ENCODE measurements at regions not wholly inside any gene's neighbourhood (a gene's known extent, or its start where the extent isn't known, plus 50 kb on each side); places are given as distances from the start of the nearest gene placed in this dataset.

DNA sequence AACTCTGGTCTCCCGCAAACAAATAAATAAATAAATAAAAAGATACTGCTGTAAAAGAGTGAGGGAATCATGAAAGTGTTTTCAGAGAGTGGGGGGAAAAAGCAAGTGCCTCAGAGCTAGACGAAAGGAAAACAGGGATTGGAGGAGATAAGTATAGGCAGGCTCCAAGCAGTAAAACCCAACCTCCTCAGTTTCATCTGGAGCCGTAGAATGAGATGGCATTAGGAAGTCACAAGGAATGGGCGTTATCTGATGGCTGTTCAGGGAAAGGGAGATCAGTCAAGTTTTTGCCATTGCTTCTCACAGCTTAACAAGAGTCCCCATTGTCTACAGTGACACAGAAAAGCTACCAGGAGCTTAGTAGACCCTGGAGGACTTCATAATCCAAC is 451.5 kb upstream of the PPP2R3A start:
- DNase-seq: no peak
- no peak for ATAC-seq
- Histone ChIP-seq H3K4me3 (no peak overlapping the region), H3K36me3 (ENCODE audit: low read depth) (no peaks in the 10 kb centered on the region), H3K4me1 (ENCODE audit: low read depth) (no peaks in the 10 kb centered on the region), H3K9me3 (no peaks in the 10 kb centered on the region)
- intact Hi-C loops (cut with DNase I, micrococcal nuclease): no loop called here
- TF ChIP-seq CTCF (IDR thresholded peaks at IDR 0.05): no peak

- Histone ChIP-seq H3K4me3 (no peak overlapping the region), H3K4me1 (ENCODE audit: low read depth) (no peaks in the 10 kb centered on the region), H3K36me3 (ENCODE audit: low read depth) (no peaks in the 10 kb centered on the region), H3K9me3 (no peaks in the 10 kb centered on the region)
- no peak for TF ChIP-seq CTCF (IDR thresholded peaks at IDR 0.05)
- ATAC-seq: no peak
- intact Hi-C loops (cut with DNase I, micrococcal nuclease): no loop called here
- no peak for DNase-seq
Observed at GRCh38 chr3:135516143-135516542, 449.4 kb upstream of the PPP2R3A start.

GRCh38 chr3:135528413-135529015 is 437.0 kb upstream of the PPP2R3A start:
- Histone ChIP-seq H3K36me3 (ENCODE audit: low read depth) (no peaks in the 10 kb centered on the region), H3K4me1 (ENCODE audit: low read depth) (no peaks in the 10 kb centered on the region), H3K4me3 (no peak overlapping the region), H3K9me3 (no peaks in the 10 kb centered on the region)
- intact Hi-C loops (cut with DNase I, micrococcal nuclease): no loop called here
- TF ChIP-seq CTCF (IDR thresholded peaks at IDR 0.05): no peak
- peak; percentile 38 for ATAC-seq
- DNase-seq: no peak

- H3K9me3 ChIP-seq: no peaks in the 10 kb centered on the region
- intact Hi-C loops (cut with DNase I, micrococcal nuclease): no loop called here
- H3K4me1 ChIP-seq (ENCODE audit: low read depth): no peaks in the 10 kb centered on the region
- ATAC-seq: peak; percentile 93
- H3K4me3 ChIP-seq: no peak overlapping the region
- no peaks in the 10 kb centered on the region for H3K36me3 ChIP-seq (ENCODE audit: low read depth)
- TF ChIP-seq CTCF (IDR thresholded peaks at IDR 0.05): no peak
- peak in 1 of 3 donors; percentile 61 for DNase-seq
Observed at GRCh38 chr3:135532021-135532420, 433.5 kb upstream of the PPP2R3A start.

DNA sequence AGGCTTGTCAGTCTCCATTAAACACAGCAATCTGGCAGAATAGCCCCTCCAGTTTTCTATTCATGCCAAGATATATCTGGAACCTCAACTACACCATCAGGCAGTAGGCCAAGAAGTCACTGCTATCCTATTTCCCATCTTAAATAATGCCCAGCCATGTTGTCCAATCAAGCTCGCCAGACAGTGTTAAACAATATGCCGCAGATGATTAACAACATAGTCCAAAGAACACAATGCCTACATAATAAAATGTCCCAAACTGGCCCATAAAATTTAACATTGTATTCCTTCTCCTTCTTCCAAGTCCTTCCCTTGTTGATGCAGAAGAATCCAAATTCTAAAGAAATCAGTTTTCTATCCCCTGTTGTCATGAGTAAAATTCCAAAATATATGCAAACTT is 427.4 kb upstream of the PPP2R3A start:
- TF ChIP-seq CTCF (IDR thresholded peaks at IDR 0.05): no peak
- ATAC-seq: peak; percentile 11
- Histone ChIP-seq H3K9me3 (no peaks in the 10 kb centered on the region), H3K36me3 (ENCODE audit: low read depth) (no peaks in the 10 kb centered on the region), H3K4me1 (ENCODE audit: low read depth) (no peaks in the 10 kb centered on the region), H3K4me3 (no peak overlapping the region)
- no peak for DNase-seq
- intact Hi-C loops (cut with DNase I, micrococcal nuclease): no loop called here

DNA sequence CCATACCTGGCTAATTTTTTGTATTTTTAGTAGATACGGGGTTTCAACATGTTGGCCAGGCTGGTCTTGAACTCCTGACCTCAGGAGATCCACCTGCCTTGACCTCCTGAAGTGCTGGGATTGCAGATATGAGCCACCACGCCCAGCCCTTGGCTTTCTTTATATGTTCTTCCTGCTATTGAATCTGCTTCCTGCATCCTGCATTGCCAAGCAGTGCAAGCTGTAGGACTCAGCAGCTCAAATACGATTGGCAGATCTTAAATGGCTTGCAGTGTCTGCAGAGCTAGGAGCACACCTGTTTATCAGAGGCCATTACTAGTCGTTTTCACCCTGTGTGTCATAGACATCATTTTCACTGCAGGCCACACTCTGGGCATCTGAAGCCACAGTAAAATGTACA is 426.2 kb upstream of the PPP2R3A start:
- intact Hi-C loops (cut with DNase I, micrococcal nuclease): no loop called here
- Histone ChIP-seq H3K36me3 (ENCODE audit: low read depth) (no peaks in the 10 kb centered on the region), H3K4me3 (no peak overlapping the region), H3K4me1 (ENCODE audit: low read depth) (no peaks in the 10 kb centered on the region), H3K9me3 (no peaks in the 10 kb centered on the region)
- DNase-seq (peak in 1 of 3 donors; percentile 27), ATAC-seq (peak; percentile 52)
- no peak for TF ChIP-seq CTCF (IDR thresholded peaks at IDR 0.05)

Measured in mucosa of descending colon (tissue), 3 donors.